Endometrial microvascular endothelial cells (primary cell): ENCODE measurements at regions not wholly inside any gene's neighbourhood (a gene's known extent, or its start where the extent isn't known, plus 50 kb on each side); places are given as distances from the start of the nearest gene placed in this dataset.

ENCODE experiments used
- in situ Hi-C: cut with HindIII; loops from 2 replicates; pipeline ENCODE4 v1.10.0; 2017; ENCODE audit warnings: low sequenced_read_pairs, low pct_unique_long_range_greater_than_20kb; ENCODE audit errors: inconsistent ontology term

DNA sequence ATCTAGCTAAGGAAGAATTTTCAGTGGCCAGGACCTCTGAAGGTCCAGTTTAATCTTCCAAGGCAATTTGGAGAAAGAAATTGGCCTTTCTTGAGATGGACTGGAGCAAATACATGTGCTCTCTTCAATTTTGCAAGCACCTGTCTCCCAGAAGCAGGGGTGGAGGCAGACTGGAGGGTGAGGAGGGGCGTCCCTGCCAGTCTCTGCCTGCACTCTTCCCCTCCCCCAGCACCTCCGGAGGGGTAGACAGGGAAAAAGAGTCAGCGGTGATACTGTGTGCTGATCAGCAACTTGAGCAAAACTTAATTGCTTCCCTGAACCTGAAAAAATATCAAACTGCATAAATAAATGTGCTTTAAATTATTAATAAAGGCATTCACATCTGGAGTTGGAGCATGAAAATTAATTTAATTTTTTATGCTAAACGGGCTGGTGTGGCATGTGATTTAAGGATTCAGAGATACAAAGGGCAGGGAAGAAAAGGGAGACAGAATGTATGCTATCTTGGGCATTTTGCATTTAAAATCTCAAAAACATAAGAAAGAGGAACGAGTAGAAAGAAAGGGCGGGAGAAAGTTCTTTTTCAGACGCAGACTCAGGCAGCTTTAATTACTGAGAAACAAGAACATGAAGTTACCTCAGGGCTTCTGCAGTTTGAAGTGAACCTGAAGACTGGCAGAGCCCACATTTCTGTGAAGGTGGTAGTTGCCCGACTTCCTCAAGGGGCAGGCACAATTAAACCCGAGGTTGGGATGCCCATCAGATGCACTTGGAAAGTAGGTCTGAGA lies 319.7 kb downstream of the UACA start:
- in situ Hi-C loops, result no loop called here

DNA sequence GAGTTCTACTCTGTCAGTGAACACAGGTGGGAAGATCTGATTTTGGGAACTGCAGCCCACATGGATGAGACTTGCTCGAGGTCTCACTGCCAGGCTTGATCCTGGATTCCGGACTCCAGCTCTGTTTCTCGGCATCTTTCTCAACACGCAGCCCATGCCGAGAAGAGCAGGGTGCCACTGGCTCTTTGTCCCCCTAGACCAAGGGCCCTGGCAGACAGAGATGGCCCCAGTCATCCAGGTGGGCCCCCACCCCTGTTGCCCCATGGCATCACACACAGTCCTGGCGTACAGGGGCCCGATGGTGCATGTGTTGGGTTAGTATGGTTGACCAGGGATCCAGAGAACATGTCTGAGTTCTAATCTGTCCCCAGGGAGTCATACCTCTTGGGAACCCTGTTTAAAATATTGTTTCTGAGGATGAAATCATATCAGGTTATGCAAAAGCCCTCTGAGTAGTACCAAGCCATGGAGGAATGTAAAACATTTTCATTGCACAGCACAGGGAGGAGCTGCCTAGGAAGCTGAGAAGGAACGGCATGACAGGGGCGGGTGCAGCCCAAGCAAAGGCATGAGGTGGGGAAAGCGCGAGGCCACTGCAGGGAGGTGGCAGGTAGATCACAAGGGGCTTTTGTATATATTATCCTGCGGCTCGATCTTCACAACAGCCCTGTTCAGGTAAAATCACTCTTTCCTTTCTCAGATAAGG lies 320.6 kb downstream of the UACA start:
- in situ Hi-C loops, result no loop called here

DNA sequence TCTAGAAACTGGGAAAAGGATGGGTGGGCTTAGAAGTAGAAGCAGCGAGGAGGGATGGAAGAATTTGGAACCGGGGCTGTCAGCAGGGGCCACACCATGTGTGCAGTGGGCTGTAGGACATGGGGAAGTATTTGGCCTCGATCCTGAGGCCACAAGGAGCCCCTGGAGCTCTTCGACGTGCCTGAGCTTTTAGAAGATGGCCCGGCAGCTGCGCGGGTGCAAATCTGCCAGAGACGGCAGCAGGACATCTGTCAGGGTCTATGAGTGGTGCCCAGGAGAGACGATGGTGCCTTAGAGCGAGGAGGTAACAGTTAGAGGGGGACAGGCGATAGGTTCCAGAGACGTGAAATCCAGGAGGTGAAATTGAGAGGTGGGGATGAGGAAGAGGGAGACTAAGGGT lies 321.1 kb downstream of the UACA start:
- in situ Hi-C loops, result no loop called here

DNA sequence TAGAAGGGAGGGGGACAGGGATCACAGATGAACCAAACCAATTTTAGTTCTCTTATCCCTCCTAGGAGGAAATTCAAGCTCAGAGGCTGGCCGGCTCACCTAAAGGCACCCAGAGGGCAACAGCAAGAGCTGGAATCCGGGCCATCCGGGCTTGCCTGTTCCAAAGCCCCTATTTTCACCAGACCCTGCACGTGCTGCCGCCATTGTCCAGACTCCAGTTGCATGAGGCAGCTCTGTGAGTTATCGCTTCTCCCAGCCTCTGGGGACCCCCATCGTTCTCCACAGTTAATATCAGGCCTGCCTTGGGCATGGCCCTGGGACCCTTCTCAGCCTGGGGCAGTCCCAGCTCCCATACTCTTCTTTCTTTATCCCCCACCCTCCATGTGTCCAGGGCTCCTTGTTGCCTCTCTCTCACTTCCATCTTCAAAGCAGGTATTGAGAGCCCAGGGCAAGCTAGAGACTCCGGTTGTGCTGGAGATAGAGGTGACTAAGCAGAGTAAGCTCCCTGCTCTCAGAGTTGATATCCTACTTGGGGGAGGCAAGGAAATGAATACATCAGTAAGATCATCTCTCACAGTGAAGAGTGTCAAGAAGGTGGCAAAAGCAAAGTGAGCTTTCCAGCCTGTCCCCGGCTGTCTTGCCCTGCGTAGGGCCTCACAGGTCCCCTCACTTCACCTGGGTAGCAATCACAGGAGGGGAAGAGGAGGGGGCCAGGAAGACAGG lies 322.8 kb downstream of the UACA start:
- in situ Hi-C loops, result no loop called here

DNA sequence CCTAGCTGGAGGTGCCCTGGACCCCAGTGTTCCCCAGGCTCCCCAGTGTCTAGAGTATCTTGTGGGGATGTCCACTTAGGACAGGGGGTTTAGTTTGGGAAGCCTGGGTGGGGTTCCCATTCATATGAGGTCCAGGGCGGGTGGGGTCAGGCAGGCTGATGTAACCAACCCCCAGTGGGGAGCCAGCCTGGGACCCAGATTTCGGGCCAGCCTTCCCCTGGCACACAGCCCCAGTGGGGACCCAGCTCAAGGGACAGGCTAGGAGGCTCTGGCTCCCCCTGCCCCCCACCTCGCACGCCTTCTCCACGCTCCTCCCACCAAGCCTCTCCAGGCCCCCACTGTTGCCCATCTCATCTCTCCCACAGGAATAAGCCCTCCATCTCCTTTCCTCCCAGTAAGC lies 323.5 kb downstream of the UACA start:
- in situ Hi-C loops, result no loop called here

DNA sequence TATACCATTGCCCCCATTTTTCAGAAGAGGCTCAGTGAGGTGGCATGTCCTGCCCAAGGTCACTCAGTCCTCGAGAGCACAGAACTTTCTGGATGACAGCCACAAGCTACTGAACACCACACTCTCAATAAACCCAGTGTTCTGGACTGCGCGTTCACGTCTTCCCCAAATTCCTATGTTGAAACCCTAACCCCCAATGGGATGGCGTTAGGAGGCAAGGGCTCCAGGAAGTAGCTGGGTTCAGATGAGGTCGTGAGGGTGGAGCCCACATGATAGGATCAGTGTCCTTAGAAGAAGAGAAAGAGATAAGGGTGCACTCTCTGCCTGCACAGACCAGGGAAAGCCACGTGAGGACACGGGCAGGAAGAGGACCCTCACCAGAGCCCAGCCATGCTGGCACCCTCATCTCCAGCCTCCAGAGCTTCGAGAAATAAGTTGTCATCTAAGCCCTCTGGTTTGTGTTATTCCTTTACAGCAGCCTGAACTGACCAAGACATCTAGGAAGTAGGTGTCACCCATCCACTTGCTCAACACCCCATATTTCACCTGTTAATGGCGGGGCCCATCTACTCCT lies 324.0 kb downstream of the UACA start:
- in situ Hi-C loops, result no loop called here

DNA sequence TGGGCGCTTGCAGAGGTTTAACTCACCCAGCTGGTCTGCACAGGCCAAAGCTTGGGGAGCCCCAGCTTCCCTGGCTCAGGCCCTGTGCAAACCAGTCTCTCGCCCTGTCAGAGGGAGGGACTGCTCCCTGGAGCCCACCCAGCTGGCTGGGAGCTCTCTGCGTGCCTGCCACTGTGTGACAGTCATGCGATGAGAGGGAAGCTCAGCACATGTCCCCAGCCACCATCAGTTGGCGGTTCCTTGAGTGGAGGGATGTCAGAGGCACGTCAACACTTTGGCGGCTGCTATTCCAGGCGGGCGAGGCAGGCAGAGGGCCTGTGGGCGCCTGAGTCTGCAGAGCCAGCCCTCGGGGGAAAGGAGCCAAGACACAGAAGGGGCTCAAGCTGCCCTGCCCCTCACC lies 324.6 kb downstream of the UACA start:
- in situ Hi-C loops, result no loop called here

DNA sequence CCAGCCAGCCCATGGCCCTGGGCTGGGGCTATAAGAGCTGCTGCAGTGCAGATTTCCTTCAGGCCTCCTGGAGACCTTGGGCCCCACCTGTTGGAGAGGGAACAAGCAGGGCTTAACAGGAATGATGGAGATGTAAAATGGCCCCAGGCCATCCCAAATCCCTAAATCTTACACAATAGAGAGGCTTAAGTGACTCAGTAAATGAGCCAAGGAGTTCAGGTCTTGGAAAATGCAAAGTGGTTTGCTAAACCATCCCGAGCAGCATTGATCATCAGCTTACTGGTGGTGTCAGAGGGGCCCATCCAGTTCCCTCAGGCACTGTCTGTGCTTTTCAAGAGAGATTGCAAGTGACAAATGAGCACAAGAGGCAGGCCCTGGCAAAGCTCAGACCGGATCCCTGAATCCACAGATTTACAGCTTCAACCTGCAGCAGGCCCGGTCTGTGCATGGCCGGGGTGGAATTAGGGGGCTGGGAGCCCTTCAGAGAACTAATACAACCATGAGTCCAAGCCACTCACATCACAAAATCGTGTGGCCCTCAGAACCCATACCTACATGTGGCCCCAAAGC lies 325.4 kb downstream of the UACA start:
- in situ Hi-C loops, result no loop called here

DNA sequence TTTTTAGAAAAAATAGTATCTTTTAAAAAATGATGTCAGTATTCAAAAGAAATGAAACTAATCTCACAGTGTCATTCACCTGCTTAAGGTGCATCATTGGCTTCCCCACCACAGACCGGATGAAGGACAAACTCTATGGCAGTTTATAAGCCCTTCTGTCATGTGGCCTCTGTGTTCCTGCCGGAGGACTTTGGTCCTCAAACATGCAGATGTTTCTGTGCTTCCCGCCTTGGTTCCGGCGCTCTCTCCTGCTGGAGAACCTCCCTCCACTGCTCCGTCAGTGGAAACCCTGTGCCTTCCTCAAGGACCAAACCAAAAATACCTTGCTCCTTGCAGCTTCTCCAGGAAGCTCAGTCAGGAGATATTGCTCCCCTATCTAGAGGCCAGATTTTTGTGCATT lies 326.3 kb downstream of the UACA start:
- in situ Hi-C loops, result no loop called here

DNA sequence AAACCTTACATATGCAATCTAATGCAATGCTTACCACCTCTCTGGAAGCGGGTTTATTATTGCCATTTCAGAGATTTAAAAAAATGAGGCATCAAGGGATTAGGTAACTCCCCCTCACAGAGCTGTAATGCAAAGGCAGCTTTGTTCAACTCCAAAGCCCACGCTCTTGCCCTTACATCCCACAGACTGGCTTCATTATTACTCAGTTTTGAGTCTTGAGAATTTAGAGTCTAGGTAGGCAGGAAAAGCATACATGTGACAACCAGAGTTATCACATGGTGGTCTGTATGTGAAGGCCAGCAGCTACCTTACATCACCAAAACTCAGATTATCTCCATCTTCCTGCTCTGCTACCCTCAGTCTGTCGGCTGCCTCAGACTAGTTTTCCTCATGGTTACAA lies 326.9 kb downstream of the UACA start:
- in situ Hi-C loops, result no loop called here

DNA sequence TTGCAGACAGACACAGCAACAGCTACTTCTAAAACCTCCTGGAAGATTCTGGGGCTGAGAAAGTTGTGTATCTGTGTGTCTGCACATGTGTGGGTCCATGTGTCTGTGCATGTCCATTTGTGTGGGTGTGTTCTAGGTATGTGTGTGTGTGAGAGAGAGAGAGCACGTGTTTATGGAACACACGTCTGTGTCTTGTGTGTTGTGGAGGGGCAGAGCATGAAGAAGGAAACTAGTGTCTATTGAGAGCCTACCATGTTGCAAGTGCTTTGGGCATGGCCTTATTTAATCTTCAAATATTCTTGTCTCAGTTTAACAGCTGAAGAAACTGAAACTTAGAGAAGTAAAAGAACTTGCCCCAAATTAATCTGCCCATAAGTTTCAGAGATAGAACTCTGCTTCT lies 327.5 kb downstream of the UACA start:
- in situ Hi-C loops, result no loop called here

DNA sequence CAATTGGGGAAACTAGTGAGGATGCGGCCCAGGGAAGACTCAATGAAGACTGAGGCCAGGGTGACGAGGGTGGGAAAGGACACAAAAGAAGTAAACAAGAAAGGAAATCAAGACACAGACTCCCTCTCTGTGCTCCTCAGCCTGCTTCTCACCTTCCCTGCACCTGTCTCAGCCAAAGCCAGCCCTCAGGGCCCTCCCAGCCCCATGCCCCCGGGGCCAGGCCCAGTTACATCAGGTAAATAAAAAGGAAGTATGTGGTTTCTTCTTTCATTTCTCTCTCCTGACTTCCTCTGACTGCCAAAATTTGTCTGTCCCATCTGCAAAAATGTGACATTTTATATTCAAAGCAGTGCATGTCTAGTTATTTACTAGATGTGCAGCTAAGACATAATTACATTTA lies 328.0 kb downstream of the UACA start:
- in situ Hi-C loops, result no loop called here

DNA sequence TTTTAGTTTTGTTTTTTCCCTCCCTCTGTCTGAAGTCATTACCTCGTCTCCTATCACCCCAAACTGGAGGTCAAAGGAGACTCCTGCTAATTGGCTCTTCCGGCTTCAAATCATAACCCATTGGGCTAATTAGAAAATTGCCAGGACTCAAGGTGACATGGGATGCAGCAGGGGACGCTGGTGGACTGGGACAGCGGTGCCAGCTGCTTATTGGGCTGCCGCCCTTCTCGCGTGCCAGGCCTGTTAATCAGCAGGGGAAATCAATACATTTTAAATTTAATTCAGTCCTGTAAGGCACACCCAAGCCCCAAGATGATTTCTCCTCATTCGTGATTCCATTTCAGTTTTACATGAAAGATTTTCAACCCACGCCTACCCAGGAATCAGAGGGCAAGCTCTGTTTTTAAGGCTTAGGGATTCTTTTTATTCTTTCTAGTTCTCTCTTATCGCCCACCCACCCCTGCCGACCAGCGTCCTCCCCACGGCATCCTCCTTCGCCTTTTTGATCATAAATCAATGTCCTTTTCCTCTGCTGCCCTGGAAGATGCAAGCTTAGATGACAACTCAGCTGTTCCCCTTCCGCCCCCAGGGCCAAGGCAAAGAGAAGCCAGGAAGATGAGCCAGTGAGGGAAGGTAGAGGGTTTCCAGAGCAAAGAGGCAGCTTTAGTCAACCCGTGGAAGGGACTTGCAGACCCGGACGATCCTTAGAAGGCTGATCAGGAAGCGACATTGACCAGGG lies 329.6 kb downstream of the UACA start:
- in situ Hi-C loops, result no loop called here

DNA sequence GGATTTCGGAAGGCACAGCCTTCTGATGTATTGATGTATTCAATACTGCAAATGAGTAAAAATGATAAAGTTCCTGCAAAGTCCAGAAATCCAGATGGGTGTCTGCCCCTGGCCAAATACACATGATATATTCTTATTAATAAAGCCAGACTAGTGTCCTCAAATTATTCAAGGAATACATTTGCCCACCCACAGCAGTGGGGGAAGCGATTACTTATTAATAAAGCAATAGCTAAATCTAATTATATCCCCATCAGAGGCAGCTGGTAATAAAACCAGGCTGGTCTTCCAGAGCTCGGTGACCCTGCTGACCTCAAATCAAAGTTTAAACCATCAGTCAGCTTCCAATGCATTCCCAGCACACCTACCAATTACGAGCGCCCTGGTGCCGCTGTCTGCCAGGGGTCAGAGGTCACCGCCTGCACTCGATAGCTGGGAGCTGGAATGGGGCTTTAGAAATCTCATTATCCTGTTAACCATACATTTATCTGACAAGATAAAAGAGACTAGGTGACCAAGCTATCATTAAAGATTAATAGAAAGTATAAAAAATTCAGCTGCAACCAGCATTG lies 330.3 kb downstream of the UACA start:
- in situ Hi-C loops, result no loop called here

DNA sequence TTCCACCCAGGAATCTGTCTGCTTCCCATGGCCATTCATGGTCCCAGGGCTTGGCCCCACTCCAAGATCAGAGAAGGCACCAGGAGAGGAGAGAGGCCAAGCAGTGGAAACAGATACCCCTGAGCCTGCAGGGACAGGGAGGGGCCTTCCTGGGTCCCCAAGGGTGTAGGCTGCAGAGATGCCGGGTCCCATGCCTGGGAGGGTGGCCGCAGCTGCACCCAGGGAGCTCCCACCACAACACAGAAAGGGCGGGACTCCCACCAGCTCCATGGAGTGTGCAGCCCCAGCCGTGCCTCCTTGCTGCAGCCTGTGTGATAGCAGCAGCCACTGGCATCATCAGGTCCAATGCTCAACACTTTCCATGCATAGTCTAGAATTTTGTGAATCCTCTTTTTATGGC lies 331.5 kb downstream of the UACA start:
- in situ Hi-C loops, result no loop called here

DNA sequence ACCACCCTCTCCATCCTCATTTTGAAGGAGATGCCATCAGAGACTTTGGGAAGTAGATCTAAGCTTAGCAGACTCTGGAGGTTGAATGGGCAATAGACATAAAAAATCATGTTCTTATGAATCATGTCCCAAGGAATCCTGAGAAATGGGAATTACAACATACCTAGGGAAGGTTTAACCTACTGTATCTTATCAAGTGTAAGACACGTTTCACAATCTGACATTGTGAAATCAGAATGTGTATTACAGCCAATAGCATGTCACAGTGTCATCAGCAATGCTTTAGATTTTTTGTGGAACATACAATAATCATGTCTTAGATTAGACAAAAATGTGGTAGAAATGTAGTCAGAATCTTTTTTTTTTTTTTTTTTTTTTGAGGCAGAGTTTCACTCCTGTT lies 332.4 kb upstream of the TLE3 start:
- in situ Hi-C loops, result no loop called here

DNA sequence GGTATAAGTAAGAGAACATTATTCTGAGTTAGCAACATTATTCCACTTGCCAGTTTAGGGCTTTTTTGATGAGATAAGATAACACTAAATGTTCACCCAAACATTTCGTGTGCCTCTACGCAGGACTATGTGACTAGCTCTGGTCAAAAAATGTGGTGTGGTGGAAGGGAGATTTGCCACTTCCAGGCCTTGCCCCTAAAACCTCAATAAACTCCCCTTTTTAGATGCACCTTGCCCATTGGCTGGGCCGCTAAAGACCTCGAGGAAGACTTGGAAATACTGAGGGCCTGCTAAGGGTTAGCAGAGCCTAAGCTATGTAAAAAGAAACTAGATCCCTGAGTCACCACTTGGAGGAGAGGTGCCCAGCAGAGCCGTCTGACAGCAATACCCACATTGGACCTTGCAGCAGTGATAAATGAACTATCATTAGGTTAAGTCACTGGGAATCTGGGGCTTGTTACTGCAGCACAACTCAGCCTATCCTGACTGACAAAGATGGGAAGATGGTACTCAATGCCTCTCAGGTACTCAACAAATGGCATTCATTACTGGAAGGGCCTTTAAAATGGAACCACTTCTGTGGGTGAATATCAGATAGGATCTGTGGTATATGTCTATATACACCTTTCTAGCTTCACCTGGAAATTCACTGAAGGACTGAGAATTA lies 331.5 kb upstream of the TLE3 start:
- in situ Hi-C loops, result no loop called here

DNA sequence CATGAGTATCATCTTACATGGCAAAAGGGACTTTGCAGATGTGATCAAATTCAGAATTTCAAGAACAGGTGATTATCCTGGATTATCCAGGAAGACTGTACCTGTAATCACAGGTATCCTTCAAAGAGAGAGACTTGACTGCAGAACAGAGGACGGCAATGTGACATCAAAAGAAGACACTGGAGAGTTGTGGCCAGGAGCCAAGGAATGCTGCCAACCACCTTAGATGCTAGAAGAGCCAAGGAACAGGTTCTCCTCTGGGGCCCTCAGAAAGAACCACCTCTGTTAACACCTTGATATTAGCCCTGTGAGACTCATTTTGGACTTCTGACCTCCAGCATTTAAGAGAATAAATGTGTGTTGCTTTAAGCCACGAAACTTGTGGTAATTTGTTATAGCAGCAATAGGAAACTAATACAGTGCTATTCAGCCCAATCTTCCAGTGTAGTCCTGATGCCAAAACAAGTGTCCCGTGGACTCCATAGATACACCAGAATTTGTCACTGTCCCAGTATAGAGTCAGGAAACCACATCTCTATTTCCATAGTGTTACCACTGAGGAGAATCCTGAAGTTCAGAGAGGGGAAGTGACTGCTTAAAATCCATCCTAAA lies 330.6 kb upstream of the TLE3 start:
- in situ Hi-C loops, result no loop called here
